ENCODE measurements at regions not wholly inside any gene's neighbourhood (a gene's known extent, or its start where the extent isn't known, plus 50 kb on each side); places are given as distances from the start of the nearest gene placed in this dataset.

GRCh38 chr11:32184723-32185376, 94.0 kb downstream of the RCN1 start:
- ChIA-PET CTCF (interaction anchor here (0.9 to 2.2 kb wide), 3 partner anchors 9 to 134 kb away, joined by 3 to 9 read pairs (median 6); no protein-coding TSS in a partner anchor), POLR2A (no interaction called here)
- no peak for DNase-seq (ENCODE audit: low read depth)
- peaks cover 6% of the 10 kb centered on the region for H3K27me3 ChIP-seq (ENCODE audit: control insufficient read depth, insufficient read depth, low read length)
- no peaks in the 10 kb centered on the region for H3K36me3 ChIP-seq (ENCODE audit: control insufficient read depth, insufficient read depth, low read length)
- TF ChIP-seq CTCF (IDR thresholded peaks at IDR 0.05; ENCODE audit: insufficient read depth, low read depth, low read length) = no peak
- no peak overlapping the region for H3K4me3 ChIP-seq (ENCODE audit: low read depth, low read length)

DNA sequence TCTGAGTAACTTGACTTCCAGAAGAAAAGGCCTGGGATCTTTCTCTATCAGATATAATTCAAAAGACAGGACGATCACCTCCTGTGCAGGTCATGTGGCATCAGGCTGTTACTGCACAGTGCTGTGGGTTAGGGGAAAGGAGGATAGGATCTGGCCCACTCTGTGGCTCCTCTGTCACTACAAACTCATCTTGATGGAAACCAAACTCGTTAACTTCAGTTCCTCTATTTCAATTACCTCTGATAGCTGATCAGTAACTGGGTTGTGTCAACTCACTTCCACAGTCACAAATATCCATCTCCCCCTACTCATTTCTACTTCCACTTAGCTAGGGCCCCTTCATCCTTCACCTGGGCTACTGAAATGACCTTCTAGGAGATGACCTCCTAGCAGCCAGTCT, 95.2 kb downstream of the RCN1 start:
- Histone ChIP-seq H3K4me3 (ENCODE audit: low read depth, low read length) (no peak overlapping the region), H3K27me3 (ENCODE audit: control insufficient read depth, insufficient read depth, low read length) (peaks cover 5% of the 10 kb centered on the region), H3K36me3 (ENCODE audit: control insufficient read depth, insufficient read depth, low read length) (no peaks in the 10 kb centered on the region)
- TF ChIP-seq CTCF (IDR thresholded peaks at IDR 0.05; ENCODE audit: insufficient read depth, low read depth, low read length) = no peak
- CTCF ChIA-PET = interaction anchor here (2.2 kb wide), 1 partner anchor 10 kb away, joined by 9 read pairs; no protein-coding TSS in a partner anchor
- DNase-seq (ENCODE audit: low read depth) = no peak
- POLR2A ChIA-PET = no interaction called here

DNA sequence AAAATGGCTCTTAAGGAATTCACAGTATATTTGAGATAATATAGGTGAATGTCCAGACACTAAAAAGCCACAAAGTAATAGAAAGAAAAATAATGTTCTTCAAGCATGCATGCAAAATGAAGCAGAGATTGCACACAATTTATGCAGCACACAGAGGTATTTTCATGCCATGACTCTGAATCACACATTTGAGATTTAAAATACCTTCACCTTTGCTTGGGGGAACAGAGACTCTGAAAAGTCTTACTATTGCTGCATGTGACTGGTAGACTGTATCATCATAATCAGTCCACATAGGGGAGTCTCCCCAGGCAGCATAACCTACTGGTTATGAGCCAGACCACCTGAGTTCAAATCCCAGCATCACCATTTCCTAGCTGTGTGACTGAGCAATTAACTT, 96.2 kb downstream of the RCN1 start:
- POLR2A ChIA-PET = no interaction called here
- CTCF ChIA-PET = interaction anchor here (2.5 kb wide), 1 partner anchor 11 kb away, joined by 9 read pairs; no protein-coding TSS in a partner anchor
- no peak for TF ChIP-seq CTCF (IDR thresholded peaks at IDR 0.05; ENCODE audit: insufficient read depth, low read depth, low read length)
- Histone ChIP-seq H3K36me3 (ENCODE audit: control insufficient read depth, insufficient read depth, low read length) (no peaks in the 10 kb centered on the region), H3K27me3 (ENCODE audit: control insufficient read depth, insufficient read depth, low read length) (peaks cover 5% of the 10 kb centered on the region), H3K4me3 (ENCODE audit: low read depth, low read length) (no peak overlapping the region)
- no peak for DNase-seq (ENCODE audit: low read depth)

DNA sequence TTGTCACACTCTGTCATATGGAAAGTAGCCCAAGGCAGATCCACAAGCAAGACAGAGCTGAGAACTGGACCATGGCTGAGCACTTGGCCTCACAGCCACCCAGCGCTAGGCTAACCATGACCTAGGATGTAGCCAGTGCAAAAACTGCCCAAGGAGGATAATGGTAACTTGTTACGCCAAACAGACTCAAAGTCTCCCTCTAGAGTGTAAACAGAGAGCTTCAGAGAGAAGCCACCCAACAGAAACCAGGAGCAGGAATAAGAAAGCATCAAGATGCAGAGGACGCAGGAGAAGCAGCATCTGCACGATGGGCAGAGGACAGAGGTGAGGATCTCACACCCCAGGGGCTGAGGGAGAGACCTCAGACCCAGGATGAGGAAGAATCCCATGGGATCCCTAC, 97.9 kb downstream of the RCN1 start:
- peaks cover 1% of the 10 kb centered on the region for H3K27me3 ChIP-seq (ENCODE audit: control insufficient read depth, insufficient read depth, low read length)
- no peak for TF ChIP-seq CTCF (IDR thresholded peaks at IDR 0.05; ENCODE audit: insufficient read depth, low read depth, low read length)
- ChIA-PET POLR2A (no interaction called here), CTCF (interaction anchor here (2.5 kb wide), 1 partner anchor 12 kb away, joined by 9 read pairs; no protein-coding TSS in a partner anchor)
- no peak overlapping the region for H3K4me3 ChIP-seq (ENCODE audit: low read depth, low read length)
- no peak for DNase-seq (ENCODE audit: low read depth)
- no peaks in the 10 kb centered on the region for H3K36me3 ChIP-seq (ENCODE audit: control insufficient read depth, insufficient read depth, low read length)

DNA sequence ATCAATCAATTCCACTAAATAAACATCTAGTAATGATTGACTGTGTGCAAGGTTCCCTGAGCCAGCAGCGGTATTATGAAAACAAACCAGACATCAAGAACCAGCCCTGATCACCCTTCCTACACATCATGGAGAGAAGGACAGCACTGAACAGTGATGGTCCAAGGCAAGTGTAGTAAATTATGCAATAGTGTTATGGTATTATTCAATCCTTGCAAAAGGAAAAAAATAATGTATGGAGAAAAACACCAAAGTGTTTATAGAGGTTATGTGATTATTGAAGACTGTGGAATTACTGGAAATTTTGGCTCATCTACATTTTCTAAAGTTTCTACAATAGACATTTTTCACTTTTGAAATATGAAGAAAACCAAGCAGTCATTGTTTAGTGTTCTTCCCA, 105.3 kb downstream of the RCN1 start:
- H3K27me3 ChIP-seq (ENCODE audit: control insufficient read depth, insufficient read depth, low read length) = no peaks in the 10 kb centered on the region
- H3K4me3 ChIP-seq (ENCODE audit: low read depth, low read length) = no peak overlapping the region
- DNase-seq (ENCODE audit: low read depth) = no peak
- no peaks in the 10 kb centered on the region for H3K36me3 ChIP-seq (ENCODE audit: control insufficient read depth, insufficient read depth, low read length)
- TF ChIP-seq CTCF (IDR thresholded peaks at IDR 0.05; ENCODE audit: insufficient read depth, low read depth, low read length) = no peak
- CTCF ChIA-PET = no interaction called here
- POLR2A ChIA-PET = no interaction called here

Measured in BJ (cell line).